ENCODE measurements at regions not wholly inside any gene's neighbourhood (a gene's known extent, or its start where the extent isn't known, plus 50 kb on each side); places are given as distances from the start of the nearest gene placed in this dataset.
A peak's percentile ranks its signal among the peaks of the same experiment; 100 is the strongest.
"Not testable (repeated sequence)": the region's sequence is repeated elsewhere in the genome, so short reads cannot be mapped to it uniquely, and the experiment has no call there.

DNA sequence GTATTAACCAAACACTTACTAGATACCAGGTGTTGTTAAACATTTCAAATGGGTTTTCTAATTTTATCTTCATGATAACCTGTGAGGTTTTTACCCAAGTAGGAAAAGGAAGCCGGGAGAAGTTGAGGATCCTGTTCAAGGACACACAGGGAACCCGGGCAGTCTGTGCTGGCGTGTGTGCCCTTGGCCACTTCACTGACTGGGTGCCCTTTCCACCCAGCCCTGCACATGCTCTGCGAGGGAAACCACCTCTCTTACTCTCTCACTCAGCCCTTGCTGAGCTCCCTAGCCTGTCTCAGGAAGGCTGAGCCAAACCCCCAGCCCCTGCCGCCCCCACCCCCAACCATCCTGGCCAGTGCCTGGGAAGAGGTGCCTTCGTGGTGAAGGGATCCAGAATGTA lies 51.8 kb downstream of the TEX44 start:
- DNase-seq, result no peak

- DNase-seq, result no peak
Observed at GRCh38 chr2:231646476-231646875, 53.8 kb downstream of the TEX44 start.

GRCh38 chr2:231648579-231649174 lies 56.0 kb downstream of the TEX44 start:
- peak; percentile 35 for DNase-seq

DNA sequence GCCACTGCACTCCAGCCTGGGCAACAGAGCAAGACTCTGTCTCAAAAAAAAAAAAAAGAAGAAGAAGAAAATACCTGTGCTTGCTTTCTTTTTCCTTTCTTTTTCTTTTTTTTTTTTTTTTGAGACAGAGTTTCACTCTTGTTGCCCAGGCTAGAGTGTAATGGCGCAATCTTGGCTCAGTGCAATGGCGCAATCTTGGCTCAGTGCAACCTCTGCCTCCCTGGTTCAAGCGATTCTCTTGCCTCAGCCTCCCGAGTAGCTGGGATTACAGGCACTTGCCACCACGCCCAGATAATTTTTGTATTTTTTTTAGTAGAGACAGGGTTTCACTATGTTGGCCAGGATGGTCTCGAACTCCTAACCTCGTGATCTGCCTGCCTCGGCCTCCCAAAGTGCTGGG lies 56.8 kb upstream of the PTMA start:
- not testable (repeated sequence) for DNase-seq

DNA sequence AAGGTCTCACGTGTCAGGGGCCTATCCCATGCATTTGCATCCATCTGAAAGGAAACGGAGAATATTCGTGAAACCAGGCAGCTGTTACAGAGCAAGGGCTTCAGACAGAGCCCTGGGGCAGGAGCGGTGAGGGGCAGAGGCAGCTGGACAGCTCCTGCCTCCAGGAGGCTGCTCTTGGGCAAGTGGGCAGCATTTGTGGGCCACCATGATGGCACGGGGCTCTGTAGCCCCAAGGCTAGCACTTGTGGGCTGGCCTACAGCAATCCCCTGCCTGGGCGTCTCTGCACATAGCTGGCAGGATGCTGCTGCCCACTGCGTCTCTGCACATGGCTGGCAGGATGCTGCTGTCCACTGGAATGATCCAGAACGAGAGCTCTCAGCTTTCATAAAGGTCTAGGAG lies 52.8 kb upstream of the PTMA start:
- DNase-seq, result no peak

DNA sequence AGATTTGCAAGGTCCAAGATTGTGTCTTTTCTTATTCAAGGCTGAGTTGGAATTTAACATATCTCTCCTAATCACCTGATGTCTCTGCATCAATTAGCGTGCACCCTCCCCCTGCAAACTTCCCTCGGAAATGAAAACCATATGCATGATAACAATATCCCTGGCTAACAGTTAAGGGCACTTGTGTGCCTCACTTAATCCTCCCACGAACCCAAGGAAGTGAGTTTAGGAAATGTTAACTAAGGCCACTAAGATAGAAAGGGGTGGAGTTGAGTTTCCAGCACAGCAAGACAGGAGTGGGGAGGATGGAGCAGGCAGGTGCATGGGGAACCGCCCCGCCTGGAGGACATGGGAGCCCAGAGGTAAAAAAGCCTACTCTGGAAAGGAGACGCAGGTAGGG lies 52.4 kb upstream of the PTMA start:
- no peak for DNase-seq

All from stimulated activated naive CD4-positive, alpha-beta T cell treated with Interleukin-2 at 50 U/mL for 16 hours (primary cell).